Bronchial epithelial cell (primary cell): ENCODE measurements at regions not wholly inside any gene's neighbourhood (a gene's known extent, or its start where the extent isn't known, plus 50 kb on each side); places are given as distances from the start of the nearest gene placed in this dataset.
A peak's percentile ranks its signal among the peaks of the same experiment; 100 is the strongest.

Experiments
- DNase-seq: peaks from one replicate; pipeline ENCODE4 v3.0.0-alpha.2; 2010; ENCODE audit warnings: low read depth
- FAIRE-seq: peaks from 2 replicates; lab custom pipeline; 2011; peaks lifted over from hg19 to GRCh38; lab: Jason Lieb, UNC
- H3K27me3 ChIP-seq: 2 replicates; pipeline ENCODE4 v1.5.1; 2011; ENCODE audit warnings: low read length; ENCODE audit not compliant: control insufficient read depth, insufficient read depth
- H3K36me3 ChIP-seq: 2 replicates; pipeline ENCODE4 v1.5.1; 2011; ENCODE audit warnings: low read length; ENCODE audit not compliant: control insufficient read depth, insufficient read depth
- H3K4me3 ChIP-seq: 2 replicates; pipeline ENCODE4 v1.5.1; 2011; ENCODE audit warnings: mild to moderate bottlenecking, low read depth, low read length, control low read depth
- TF ChIP-seq, protein P1 (sequence below): IDR thresholded peaks from 2 replicates; pipeline ENCODE4 v1.5.1; 2011; ENCODE audit warnings: mild to moderate bottlenecking, moderate library complexity, low read length, control low read depth, inconsistent platforms; ENCODE audit not compliant: insufficient read depth, severe bottlenecking

DNA sequence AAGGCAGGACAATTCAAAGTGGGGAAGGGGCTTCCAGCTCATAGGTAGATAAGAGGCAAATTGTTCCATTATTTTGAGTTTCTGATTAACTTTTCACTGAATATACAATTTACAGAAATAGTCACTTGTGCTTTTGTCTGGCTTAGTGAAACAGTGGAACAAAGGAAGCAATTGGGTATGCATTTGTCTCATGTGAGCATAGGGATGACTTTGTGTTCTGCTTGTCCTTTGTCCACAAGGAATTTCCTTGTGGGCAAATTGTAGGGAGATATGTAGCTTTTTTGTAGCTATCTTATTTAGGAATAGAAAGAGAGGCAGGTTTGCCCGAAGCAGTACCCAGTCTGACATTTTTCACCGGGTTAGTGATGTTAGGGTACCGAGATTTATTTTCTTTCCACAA lies 1224.8 kb downstream of the SLITRK1 start:
- no peak overlapping the region for H3K4me3 ChIP-seq
- no peak for FAIRE-seq
- TF ChIP-seq, protein P1, sequence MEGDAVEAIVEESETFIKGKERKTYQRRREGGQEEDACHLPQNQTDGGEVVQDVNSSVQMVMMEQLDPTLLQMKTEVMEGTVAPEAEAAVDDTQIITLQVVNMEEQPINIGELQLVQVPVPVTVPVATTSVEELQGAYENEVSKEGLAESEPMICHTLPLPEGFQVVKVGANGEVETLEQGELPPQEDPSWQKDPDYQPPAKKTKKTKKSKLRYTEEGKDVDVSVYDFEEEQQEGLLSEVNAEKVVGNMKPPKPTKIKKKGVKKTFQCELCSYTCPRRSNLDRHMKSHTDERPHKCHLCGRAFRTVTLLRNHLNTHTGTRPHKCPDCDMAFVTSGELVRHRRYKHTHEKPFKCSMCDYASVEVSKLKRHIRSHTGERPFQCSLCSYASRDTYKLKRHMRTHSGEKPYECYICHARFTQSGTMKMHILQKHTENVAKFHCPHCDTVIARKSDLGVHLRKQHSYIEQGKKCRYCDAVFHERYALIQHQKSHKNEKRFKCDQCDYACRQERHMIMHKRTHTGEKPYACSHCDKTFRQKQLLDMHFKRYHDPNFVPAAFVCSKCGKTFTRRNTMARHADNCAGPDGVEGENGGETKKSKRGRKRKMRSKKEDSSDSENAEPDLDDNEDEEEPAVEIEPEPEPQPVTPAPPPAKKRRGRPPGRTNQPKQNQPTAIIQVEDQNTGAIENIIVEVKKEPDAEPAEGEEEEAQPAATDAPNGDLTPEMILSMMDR = no peak

GRCh38 chr13:82654861-82655855 lies 1227.1 kb downstream of the SLITRK1 start:
- no peaks in the 10 kb centered on the region for H3K36me3 ChIP-seq
- no peak overlapping the region for H3K4me3 ChIP-seq
- TF ChIP-seq, protein P1 = no peak
- FAIRE-seq (no peak), DNase-seq (peak; percentile 2)
- H3K27me3 ChIP-seq = no peaks in the 10 kb centered on the region

More for the DNA sequence above, 1224.8 kb downstream of the SLITRK1 start:
- no peaks in the 10 kb centered on the region for H3K27me3 ChIP-seq
- no peak for DNase-seq
- no peaks in the 10 kb centered on the region for H3K36me3 ChIP-seq

GRCh38 chr13:82654143-82654542 lies 1228.1 kb downstream of the SLITRK1 start:
- H3K27me3 ChIP-seq = no peaks in the 10 kb centered on the region
- H3K36me3 ChIP-seq = no peaks in the 10 kb centered on the region
- no peak overlapping the region for H3K4me3 ChIP-seq
- TF ChIP-seq, protein P1 = no peak
- no peak for DNase-seq
- FAIRE-seq = no peak

- no peak for FAIRE-seq
- TF ChIP-seq, protein P1 = no peak
Measured at GRCh38 chr13:82647540-82647939, 1234.7 kb downstream of the SLITRK1 start.

DNA sequence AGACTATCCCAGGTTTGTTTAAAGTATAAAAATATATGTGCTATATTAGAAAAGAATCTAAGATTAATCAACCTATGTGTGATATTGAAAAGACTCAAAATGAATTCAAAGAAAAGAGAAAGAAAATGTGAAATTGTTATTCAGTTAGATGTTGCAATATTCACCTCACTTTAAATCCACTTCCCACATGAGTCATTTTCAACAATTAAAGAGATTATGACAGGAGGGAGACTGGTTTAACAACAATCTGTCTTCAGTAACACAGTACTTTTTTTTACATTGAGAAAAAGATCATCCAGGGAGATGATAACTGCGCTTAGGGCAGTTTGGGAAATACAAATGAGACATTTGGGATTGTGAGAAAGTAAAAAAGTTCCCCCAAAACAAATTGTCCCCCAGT lies 1246.2 kb downstream of the SLITRK1 start:
- H3K36me3 ChIP-seq = no peaks in the 10 kb centered on the region
- H3K27me3 ChIP-seq = no peaks in the 10 kb centered on the region
- peak; percentile 80 for DNase-seq
- no peak for FAIRE-seq
- no peak overlapping the region for H3K4me3 ChIP-seq
- TF ChIP-seq, protein P1 = no peak

More at GRCh38 chr13:82647540-82647939, 1234.7 kb downstream of the SLITRK1 start:
- H3K36me3 ChIP-seq = no peaks in the 10 kb centered on the region
- no peak for DNase-seq
- H3K27me3 ChIP-seq = no peaks in the 10 kb centered on the region
- H3K4me3 ChIP-seq = no peak overlapping the region
